GM12864 (cell line): ENCODE measurements at regions not wholly inside any gene's neighbourhood (a gene's known extent, or its start where the extent isn't known, plus 50 kb on each side); places are given as distances from the start of the nearest gene placed in this dataset.
"Not testable (repeated sequence)": the region's sequence is repeated elsewhere in the genome, so short reads cannot be mapped to it uniquely, and the experiment has no call there.

Experiments
- DNase-seq: peaks from one replicate; pipeline ENCODE4 v3.0.0-alpha.2; 2011; ENCODE audit warnings: low read depth
- H3K4me3 ChIP-seq: 2 replicates; pipeline ENCODE4 v1.5.1; 2011; ENCODE audit warnings: mild to moderate bottlenecking, low read depth, low read length, control low read depth
- TF ChIP-seq, protein P1 (sequence below): IDR thresholded peaks from 2 replicates; pipeline ENCODE4 v1.5.1; 2011; ENCODE audit warnings: low read depth, mild to moderate bottlenecking, moderate library complexity, low read length, control low read depth, inconsistent platforms; ENCODE audit errors: missing control alignments

DNA sequence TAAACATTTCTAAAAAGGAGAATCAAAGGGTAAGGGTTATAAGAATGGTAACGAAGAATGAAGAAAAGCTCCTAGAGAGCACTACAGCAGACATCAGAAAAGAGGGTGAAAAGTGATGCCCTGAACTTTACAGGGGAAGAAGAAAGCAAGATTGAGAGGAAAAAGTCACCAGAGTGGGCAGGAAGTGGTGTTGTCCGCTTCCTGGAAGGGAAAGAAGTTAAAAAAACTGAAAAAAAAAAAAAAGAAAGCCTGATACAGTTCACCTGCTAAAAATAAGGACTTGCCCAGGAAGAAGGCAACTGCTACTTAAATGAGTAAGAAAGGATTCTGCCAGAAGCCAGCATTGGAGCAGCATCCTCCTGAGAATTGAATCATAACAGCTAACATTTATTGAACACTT lies 330.1 kb upstream of the PHF14 start:
- H3K4me3 ChIP-seq = no peak overlapping the region
- DNase-seq = no peak
- TF ChIP-seq, protein P1, sequence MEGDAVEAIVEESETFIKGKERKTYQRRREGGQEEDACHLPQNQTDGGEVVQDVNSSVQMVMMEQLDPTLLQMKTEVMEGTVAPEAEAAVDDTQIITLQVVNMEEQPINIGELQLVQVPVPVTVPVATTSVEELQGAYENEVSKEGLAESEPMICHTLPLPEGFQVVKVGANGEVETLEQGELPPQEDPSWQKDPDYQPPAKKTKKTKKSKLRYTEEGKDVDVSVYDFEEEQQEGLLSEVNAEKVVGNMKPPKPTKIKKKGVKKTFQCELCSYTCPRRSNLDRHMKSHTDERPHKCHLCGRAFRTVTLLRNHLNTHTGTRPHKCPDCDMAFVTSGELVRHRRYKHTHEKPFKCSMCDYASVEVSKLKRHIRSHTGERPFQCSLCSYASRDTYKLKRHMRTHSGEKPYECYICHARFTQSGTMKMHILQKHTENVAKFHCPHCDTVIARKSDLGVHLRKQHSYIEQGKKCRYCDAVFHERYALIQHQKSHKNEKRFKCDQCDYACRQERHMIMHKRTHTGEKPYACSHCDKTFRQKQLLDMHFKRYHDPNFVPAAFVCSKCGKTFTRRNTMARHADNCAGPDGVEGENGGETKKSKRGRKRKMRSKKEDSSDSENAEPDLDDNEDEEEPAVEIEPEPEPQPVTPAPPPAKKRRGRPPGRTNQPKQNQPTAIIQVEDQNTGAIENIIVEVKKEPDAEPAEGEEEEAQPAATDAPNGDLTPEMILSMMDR = no peak

DNA sequence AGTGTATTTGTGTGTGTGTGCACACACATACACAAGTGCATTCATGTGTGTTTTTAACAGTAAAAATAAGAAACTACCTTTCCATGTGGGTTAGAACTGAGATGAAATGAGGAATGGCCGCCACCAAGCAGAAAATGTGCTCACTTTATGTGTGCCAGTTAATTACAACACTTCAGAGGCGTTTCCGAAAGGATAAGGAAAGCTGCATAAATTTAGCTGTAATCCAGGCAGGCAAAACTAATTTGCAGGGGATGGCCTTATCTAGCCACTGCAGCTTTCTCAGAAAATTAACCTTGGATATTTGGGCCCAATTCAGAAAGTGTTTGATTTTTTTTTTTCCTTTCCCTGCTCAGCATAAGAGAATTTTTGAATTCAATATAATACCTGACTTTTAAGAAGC lies 328.8 kb upstream of the PHF14 start:
- DNase-seq = no peak
- H3K4me3 ChIP-seq = no peak overlapping the region
- TF ChIP-seq, protein P1 = no peak

DNA sequence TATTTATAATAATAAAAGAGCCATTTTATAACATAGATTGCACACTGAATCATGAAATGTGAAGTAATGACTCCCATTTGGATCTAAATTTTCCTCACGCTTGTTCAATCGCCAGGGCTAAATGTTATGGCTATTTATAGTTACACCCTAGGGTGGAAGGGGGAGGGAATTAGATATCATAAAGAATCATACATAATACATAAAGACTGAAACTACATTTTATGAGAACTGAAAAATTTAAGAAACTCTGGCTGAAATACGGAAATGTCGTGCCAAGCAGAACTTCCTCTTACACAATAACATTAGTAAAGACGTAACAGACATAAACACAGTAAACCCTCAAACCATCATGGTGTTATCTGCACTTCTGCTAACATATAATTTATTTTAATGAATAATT lies 327.5 kb upstream of the PHF14 start:
- H3K4me3 ChIP-seq = no peak overlapping the region
- no peak for DNase-seq
- TF ChIP-seq, protein P1 = no peak

DNA sequence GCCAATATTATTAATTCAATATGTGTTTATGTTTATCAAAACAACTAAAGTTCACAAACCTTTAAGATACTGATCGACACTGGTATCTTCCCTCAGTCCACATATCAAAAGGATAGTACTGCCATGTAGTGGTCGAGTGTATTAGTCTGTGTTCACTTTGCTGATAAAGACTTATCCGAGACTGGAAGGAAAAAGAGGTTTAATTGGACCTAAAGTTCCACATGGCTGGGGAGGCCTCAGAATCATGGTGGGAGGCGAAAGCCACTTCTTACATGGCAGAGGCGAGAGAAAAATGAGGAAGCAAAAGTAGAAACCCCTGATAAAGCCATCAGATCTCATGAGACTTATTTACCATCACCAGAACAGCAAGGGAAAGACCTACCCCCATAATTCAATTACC lies 325.4 kb upstream of the PHF14 start:
- no peak for DNase-seq
- H3K4me3 ChIP-seq = no peak overlapping the region
- TF ChIP-seq, protein P1 = no peak

DNA sequence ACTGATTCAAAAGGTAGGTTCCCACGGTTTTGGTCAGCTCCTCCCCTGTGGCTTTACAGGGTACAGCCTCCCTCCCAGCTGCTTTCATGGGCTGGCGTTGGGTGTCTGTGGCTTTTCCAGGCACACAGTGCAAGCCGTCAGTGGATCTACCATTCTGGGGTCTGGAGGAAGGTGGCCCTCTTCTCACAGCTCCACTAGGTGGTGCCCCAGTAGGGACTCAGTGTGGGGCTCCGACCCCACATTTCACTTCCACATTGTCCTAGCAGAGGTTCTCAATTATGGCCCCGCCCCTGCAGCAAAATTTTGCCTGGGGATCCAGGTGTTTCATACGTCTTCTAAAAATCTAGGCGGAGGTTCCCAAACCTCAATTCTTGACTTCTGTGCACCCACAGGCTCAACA lies 324.6 kb upstream of the PHF14 start:
- not testable (repeated sequence) for DNase-seq, H3K4me3 ChIP-seq

DNA sequence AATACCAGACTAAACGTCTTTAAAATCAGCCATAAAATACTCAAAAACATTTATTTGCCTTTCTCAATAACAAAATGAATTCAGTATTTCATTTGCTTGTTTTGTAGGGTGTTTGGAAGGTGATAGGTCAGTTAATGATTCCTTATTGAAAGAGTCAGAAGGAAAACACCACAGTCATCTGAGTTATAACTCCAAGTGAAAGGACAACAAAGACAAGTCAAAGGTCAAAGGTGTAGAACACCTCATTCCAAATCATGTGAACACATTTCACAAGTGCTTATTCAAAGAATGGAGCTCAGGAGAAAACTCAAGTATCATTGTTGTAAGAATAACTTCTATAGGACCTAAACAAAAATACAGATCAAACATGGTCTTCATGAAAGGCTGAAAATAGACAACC lies 318.6 kb upstream of the PHF14 start:
- no peak for DNase-seq
- H3K4me3 ChIP-seq = no peak overlapping the region

DNA sequence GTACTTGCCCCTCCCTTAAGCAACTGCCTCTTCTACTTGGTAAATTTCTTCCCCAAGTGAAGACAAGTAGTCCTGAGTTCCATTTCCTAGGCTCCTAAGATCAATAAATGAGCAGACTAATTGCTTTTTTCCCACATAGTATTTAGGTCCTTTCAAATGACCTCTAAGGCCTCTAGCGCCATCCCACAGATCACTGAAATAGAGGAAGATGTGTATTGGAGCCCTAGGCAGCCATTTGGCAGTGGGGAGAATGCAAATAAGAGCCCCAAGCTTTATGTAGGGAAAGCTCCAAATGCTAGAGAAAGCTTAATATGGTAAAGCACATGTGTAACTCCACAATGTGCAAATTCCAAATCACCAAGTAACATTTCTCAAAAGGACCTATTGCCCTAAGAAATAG lies 316.5 kb upstream of the PHF14 start:
- TF ChIP-seq, protein P1 = no peak
- DNase-seq = no peak
- no peak overlapping the region for H3K4me3 ChIP-seq

More for the DNA sequence above, 318.6 kb upstream of the PHF14 start:
- TF ChIP-seq, protein P1 = no peak

DNA sequence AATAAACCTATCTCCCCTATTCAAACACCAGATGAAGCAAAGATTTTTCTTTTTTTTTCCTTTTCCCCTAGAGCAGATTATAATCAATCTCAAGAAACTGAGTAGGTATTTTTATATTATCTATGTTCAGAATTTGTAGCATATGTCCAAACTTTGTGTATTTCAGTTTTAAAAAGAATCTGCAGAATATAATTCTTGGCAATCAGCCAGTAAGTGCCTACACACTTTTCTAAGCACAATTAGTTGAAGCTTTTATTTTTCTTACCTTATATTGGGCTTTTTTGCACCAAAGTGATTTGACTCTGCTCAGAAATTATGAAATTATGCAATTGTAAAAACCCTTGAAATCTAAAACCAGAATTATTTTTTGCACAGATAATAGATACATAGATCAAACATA lies 315.8 kb upstream of the PHF14 start:
- no peak overlapping the region for H3K4me3 ChIP-seq

More for the DNA sequence above, 315.8 kb upstream of the PHF14 start:
- TF ChIP-seq, protein P1 = no peak
- DNase-seq = no peak
